ENCODE measurements at regions not wholly inside any gene's neighbourhood (a gene's known extent, or its start where the extent isn't known, plus 50 kb on each side); places are given as distances from the start of the nearest gene placed in this dataset.
"Not testable (repeated sequence)": the region's sequence is repeated elsewhere in the genome, so short reads cannot be mapped to it uniquely, and the experiment has no call there.

GRCh38 chr5:36782612-36783011 is 94.0 kb upstream of the NIPBL start:
- not testable (repeated sequence) for DNase-seq (ENCODE audit: low read depth in 2 of 2)

DNA sequence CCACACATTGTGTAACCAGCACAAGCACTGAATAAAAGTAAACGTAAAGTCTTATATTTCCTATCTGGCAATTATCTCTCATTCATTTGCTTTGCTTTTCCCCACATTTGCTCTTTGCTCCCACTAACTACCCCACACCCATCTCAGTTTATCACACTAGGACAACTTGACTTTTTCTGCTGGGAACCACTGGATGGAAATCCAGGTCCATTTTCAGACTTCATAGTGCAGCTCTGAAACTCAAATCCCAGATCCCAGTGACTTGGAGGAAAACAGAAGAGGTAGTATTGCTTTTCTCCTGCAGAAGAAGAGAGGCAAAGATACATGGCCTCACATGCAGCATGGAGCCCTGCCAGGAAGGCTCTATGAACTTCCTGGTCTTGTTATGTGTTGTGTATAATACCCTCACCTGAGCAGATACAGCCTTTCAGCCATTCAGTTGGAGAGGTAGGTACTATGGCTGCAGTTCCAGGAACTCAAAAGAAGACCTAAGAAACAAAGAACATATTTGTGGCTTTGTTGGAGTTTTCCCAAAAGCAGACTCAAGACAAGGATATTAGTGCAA is 90.0 kb upstream of the NIPBL start:
- DNase-seq (ENCODE audit: low read depth in 2 of 2): no peak

- DNase-seq (ENCODE audit: low read depth in 2 of 2): no peak
Measured at GRCh38 chr5:36787365-36788093, 89.0 kb upstream of the NIPBL start.

GRCh38 chr5:36790847-36791246 is 85.7 kb upstream of the NIPBL start:
- no peak for DNase-seq (ENCODE audit: low read depth in 2 of 2)

DNA sequence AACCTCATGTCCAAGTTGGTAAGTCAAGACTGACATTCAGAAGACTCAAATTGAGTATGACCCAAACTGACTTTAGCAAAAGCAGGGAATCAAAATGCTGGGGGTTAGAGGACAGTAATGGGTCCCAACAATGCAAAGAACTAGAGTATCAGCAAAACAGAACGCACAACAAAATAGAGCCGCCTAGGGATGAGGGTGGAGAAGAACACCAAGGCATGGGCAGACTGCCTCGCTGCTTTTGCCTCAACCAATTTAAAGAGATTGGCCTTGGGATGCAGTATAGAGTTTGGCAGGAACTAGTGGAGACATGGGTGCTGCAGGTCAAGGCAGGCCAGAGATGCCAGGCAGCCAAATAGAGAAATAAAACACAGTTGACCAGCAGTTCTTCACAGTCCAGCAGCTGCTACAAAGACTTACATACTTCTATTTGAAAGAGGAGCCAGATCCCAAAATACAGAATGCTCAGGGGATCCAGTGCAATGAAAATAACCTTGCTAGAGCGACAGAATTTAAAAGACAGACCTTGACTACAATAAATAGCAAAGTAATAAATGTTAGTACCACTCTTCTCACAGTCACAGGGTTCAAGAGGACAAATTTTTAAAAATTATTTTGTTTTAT is 83.9 kb upstream of the NIPBL start:
- no peak for DNase-seq (ENCODE audit: low read depth in 2 of 2)

- DNase-seq (ENCODE audit: low read depth in 2 of 2): no peak
Measured at GRCh38 chr5:36795366-36795765, 81.2 kb upstream of the NIPBL start.

DNA sequence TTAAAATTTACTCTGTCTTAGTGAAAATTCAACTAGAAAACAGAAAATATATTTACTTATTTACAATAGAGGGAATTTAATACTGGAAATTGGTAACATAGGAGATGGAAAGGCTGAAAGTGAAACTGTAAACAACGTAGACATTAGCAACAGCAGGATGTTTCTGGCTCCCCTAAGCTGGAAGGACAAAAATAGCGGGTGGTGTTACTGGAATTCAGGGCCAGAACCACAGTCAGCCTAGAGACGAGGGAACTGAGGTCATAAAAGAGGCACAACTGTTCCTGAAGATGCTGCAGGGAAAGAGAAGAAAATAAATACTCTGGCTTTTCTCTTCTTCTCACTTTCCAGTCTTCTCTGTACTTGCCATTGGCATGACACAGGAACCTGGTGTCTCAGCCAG is 80.4 kb upstream of the NIPBL start:
- no peak for DNase-seq (ENCODE audit: low read depth in 2 of 2)

- no peak for DNase-seq (ENCODE audit: low read depth in 2 of 2)
Measured at GRCh38 chr5:36801523-36801922, 75.0 kb upstream of the NIPBL start.

DNA sequence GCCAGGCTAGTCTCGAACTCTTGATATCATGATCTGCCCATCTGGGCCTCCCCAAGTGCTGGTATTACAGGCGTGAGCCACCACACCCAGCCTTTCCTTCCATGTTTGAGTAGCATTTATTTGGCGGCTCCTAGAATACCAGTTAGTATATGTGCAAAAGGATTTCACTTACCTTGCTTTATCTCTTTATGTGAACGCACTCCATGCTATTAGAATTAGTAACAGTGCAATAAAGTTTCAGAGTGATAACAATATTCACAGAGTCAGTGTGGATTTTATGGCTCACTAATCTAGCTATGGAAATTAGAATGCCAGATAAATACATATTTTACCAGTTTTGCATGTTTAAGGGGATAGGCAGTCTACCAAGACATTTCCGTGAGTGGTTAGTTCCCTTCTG is 74.4 kb upstream of the NIPBL start:
- no peak for DNase-seq (ENCODE audit: low read depth in 2 of 2)

DNA sequence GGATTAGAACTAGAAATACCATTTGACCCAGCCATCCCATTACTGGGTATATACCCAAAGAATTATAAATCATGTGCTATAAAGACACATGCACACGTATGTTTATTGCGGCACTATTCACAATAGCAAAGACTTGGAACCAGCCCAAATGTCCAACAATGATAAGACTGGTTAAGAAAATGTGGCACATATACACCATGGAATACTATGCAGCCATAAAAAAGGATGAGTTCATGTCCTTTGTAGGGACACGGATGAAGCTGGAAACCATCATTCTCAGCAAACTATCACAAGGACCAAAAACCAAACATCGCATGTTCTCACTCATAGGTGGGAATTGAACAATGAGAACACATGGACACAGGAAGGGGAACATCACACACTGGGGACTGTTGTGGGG is 63.3 kb upstream of the NIPBL start:
- DNase-seq (ENCODE audit: low read depth in 2 of 2): not testable (repeated sequence)

DNA sequence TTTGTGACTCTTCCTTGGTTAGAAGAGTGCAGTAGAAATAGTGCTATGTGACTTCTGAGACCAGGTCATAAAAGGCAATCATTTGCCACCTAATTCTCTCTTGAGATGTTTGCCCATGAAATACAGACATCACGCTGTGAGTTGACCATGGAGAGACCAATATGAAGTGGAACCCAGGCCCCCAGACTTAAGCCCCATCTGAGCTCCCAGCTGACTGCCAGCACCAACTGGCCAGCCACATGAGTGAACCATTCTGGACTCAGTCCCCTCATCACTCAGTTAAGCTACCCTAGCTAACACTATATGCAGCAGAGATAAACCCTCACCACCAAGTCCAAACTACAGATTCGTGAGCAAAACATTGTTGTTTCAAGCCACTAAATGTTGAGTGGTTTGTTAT is 60.7 kb upstream of the NIPBL start:
- no peak for DNase-seq (ENCODE audit: low read depth in 2 of 2)

DNA sequence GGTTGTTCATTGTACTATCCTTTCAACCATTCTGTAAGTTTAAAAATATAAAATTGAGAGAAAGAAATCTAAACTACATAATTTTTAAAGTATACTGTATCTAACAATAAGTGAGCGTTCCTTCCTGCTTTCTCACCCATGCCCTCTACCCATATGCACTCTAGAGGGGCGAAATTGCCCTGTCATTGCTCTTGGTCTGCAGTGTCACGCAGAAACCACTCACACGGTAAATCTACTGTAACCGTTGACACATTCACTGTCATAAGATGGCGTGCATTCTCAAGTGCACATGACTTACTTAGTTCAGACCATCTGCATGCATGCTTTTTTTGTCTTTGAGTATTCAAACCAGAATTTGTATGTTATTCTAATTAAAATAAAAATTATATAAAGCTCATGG is 55.7 kb upstream of the NIPBL start:
- no peak for DNase-seq (ENCODE audit: low read depth in 2 of 2)

DNA sequence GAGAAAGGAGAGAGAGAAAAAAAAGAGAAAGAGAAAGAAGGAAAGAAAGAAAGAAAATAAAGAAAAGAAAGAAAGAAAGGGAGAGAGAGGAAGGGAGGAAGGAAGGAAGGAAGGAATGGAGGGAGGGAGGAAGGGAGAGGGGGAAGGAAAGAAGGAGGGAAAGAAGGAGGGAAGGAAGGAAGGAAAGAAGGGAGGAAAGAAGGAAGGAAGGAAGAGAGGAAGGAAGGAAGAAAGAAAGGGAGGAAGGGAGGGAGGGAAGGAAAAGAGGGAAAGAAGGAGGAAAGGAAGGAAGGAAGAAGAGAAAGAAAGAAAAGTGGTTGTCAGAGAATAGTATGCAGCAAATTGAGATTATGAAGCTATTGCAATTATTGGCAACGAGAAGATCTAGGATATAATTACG is 49.9 kb upstream of the NIPBL start:
- DNase-seq (ENCODE audit: low read depth in 2 of 2): no peak
